Neural cell (in vitro differentiated cells): ENCODE measurements at regions not wholly inside any gene's neighbourhood (a gene's known extent, or its start where the extent isn't known, plus 50 kb on each side); places are given as distances from the start of the nearest gene placed in this dataset.

Source experiments
- H2AFZ ChIP-seq: fragments of 200-600, 300-800 bp; sonication (generic), shearing (Covaris generic); 2 replicates; pipeline ENCODE4 v1.6.0; 2014; ENCODE audit warnings: low read depth, mild to moderate bottlenecking, antibody characterized with exemption, low read length, moderate library complexity
- H3F3A ChIP-seq: fragments of 200-600 bp; shearing (Covaris generic); 2 replicates; pipeline ENCODE4 v1.6.1; 2016; ENCODE audit warnings: mild to moderate bottlenecking, moderate library complexity, mixed read lengths, antibody characterized with exemption, low read length; ENCODE audit not compliant: insufficient read depth, poor library complexity, severe bottlenecking
- H3K27ac ChIP-seq: fragments of 200-600, 300-800 bp; sonication (generic), shearing (Covaris generic); 2 replicates; pipeline ENCODE4 v1.5.1; 2014; ENCODE audit warnings: mild to moderate bottlenecking, low read length, moderate library complexity
- H3K27me3 ChIP-seq: fragments of 300-800, 200-600 bp; sonication (generic), shearing (Covaris generic); 2 replicates; pipeline ENCODE4 v1.6.0; 2014; ENCODE audit warnings: mild to moderate bottlenecking, low read depth, low read length, moderate library complexity; ENCODE audit not compliant: insufficient read depth
- H3K36me3 ChIP-seq: fragments of 300-800, 200-600 bp; sonication (generic), shearing (Covaris generic); 2 replicates; pipeline ENCODE4 v1.5.1; 2014; ENCODE audit warnings: mild to moderate bottlenecking, antibody characterized with exemption, low read length, moderate library complexity; ENCODE audit not compliant: insufficient read depth
- H3K4me2 ChIP-seq: fragments of 300-800, 200-600 bp; sonication (generic), shearing (Covaris generic); 2 replicates; pipeline ENCODE4 v1.6.0; 2014; ENCODE audit warnings: mild to moderate bottlenecking, low read length
- H3K4me3 ChIP-seq: fragments of 300-800, 200-600 bp; sonication (generic), shearing (Covaris generic); 2 replicates; pipeline ENCODE4 v1.5.1; 2014; ENCODE audit warnings: mild to moderate bottlenecking, low read length, moderate library complexity
- H3K79me2 ChIP-seq: fragments of 200-600 bp; shearing (Covaris generic); replicated peaks from 2 replicates; pipeline ENCODE4 v1.6.0; 2014; ENCODE audit warnings: mild to moderate bottlenecking, low read length, moderate library complexity; ENCODE audit not compliant: insufficient read depth
- H3K9ac ChIP-seq: fragments of 300-800, 200-600 bp; sonication (generic), shearing (Covaris generic); 2 replicates; pipeline ENCODE4 v1.6.1; 2016; ENCODE audit warnings: mild to moderate bottlenecking, low read length, mixed read lengths
- H3K9me2 ChIP-seq: fragments of 200-600 bp; shearing (Covaris generic); 2 replicates; pipeline ENCODE4 v1.6.1; 2016; ENCODE audit warnings: mild to moderate bottlenecking, low read length, mixed read lengths; ENCODE audit not compliant: insufficient read depth
- H3K9me3 ChIP-seq: fragments of 200-600, 300-800 bp; sonication (generic), shearing (Covaris generic); 2 replicates; pipeline ENCODE4 v1.6.1; 2016; ENCODE audit warnings: mild to moderate bottlenecking, mixed run types, low read length, moderate library complexity, mixed read lengths
- H4K20me1 ChIP-seq: fragments of 200-600 bp; shearing (Covaris generic); 2 replicates; pipeline ENCODE4 v1.6.1; 2016; ENCODE audit warnings: mild to moderate bottlenecking, mixed run types; ENCODE audit not compliant: insufficient read depth
- EP300 ChIP-seq: fragments of 450-650 bp; conservative IDR thresholded peaks from 2 replicates; pipeline ENCODE4 v1.6.1; 2014; ENCODE audit warnings: antibody characterized with exemption, mild to moderate bottlenecking, moderate library complexity; ENCODE audit not compliant: poor library complexity, severe bottlenecking
- EZH2 ChIP-seq: fragments of 200-600, 300-800 bp; shearing (Covaris generic), sonication (generic); IDR thresholded peaks from 2 replicates; pipeline ENCODE4 v1.6.1; 2014; ENCODE audit warnings: antibody characterized with exemption, low read length, borderline replicate concordance, mild to moderate bottlenecking; ENCODE audit not compliant: insufficient read depth, poor library complexity, severe bottlenecking
- MXI1 ChIP-seq: fragments of 450-650 bp; conservative IDR thresholded peaks from 2 replicates; pipeline ENCODE4 v1.6.1; 2014; ENCODE audit warnings: antibody characterized with exemption, mild to moderate bottlenecking; ENCODE audit not compliant: poor library complexity, severe bottlenecking
- POLR2AphosphoS5 ChIP-seq: IDR thresholded peaks from 2 replicates; pipeline ENCODE4 v1.6.1; 2012
- RAD21 ChIP-seq: fragments of 450-650 bp; conservative IDR thresholded peaks from 2 replicates; pipeline ENCODE4 v1.6.1; 2014; ENCODE audit warnings: antibody characterized with exemption, mild to moderate bottlenecking, moderate library complexity
- SMC3 ChIP-seq: fragments of 450-650 bp; conservative IDR thresholded peaks from 2 replicates; pipeline ENCODE4 v1.6.1; 2014; ENCODE audit warnings: antibody characterized with exemption, mild to moderate bottlenecking, moderate library complexity; ENCODE audit not compliant: poor library complexity
- TAF1 ChIP-seq: IDR thresholded peaks from 2 replicates; pipeline ENCODE4 v1.6.1; 2012; ENCODE audit warnings: low read depth
- TF ChIP-seq, protein P1 (sequence below): IDR thresholded peaks from 2 replicates; pipeline ENCODE4 v1.6.1; 2012; ENCODE audit warnings: borderline replicate concordance
- TF ChIP-seq, protein P2 (sequence below): fragments of 450-650 bp; IDR thresholded peaks from 2 replicates; pipeline ENCODE4 v1.5.1; 2014; ENCODE audit warnings: antibody characterized with exemption, mild to moderate bottlenecking, moderate library complexity; ENCODE audit not compliant: poor library complexity, severe bottlenecking

DNA sequence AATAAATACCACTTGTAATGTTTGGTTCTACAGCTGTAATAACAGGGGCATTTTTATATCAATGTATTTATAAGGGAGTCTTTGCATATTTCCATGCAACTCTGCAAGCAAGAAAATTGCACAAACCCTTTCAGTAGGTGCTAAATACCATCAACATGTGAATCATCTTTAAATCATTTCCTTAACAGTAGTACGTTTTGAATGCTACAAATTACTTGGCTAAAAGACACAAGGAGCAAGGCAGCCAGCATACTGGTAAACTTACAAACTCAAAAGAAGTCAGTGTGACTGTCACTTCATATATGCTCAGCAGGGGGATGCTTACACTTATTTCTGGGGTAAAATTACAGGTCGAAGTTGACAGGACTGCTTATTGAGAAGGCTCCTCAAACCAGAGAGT, 402.4 kb downstream of the EFNB2 start:
- Histone ChIP-seq H3K4me2 (no peak overlapping the region), H3K27ac (no peak overlapping the region), H3K27me3 (no peaks in the 10 kb centered on the region), H3K9ac (no peak overlapping the region), H3K79me2 (no peaks in the 10 kb centered on the region), H3K9me3 (no peaks in the 10 kb centered on the region), H3K4me3 (no peak overlapping the region), H2AFZ (no peak overlapping the region), H4K20me1 (no peaks in the 10 kb centered on the region), H3K36me3 (no peaks in the 10 kb centered on the region), H3F3A (no peaks in the 10 kb centered on the region), H3K9me2 (no peaks in the 10 kb centered on the region)
- TF ChIP-seq SMC3: no peak
- TF ChIP-seq TAF1: no peak
- no peak for TF ChIP-seq EP300
- TF ChIP-seq POLR2AphosphoS5: no peak
- TF ChIP-seq, protein P1, sequence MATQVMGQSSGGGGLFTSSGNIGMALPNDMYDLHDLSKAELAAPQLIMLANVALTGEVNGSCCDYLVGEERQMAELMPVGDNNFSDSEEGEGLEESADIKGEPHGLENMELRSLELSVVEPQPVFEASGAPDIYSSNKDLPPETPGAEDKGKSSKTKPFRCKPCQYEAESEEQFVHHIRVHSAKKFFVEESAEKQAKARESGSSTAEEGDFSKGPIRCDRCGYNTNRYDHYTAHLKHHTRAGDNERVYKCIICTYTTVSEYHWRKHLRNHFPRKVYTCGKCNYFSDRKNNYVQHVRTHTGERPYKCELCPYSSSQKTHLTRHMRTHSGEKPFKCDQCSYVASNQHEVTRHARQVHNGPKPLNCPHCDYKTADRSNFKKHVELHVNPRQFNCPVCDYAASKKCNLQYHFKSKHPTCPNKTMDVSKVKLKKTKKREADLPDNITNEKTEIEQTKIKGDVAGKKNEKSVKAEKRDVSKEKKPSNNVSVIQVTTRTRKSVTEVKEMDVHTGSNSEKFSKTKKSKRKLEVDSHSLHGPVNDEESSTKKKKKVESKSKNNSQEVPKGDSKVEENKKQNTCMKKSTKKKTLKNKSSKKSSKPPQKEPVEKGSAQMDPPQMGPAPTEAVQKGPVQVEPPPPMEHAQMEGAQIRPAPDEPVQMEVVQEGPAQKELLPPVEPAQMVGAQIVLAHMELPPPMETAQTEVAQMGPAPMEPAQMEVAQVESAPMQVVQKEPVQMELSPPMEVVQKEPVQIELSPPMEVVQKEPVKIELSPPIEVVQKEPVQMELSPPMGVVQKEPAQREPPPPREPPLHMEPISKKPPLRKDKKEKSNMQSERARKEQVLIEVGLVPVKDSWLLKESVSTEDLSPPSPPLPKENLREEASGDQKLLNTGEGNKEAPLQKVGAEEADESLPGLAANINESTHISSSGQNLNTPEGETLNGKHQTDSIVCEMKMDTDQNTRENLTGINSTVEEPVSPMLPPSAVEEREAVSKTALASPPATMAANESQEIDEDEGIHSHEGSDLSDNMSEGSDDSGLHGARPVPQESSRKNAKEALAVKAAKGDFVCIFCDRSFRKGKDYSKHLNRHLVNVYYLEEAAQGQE: no peak
- TF ChIP-seq, protein P2, sequence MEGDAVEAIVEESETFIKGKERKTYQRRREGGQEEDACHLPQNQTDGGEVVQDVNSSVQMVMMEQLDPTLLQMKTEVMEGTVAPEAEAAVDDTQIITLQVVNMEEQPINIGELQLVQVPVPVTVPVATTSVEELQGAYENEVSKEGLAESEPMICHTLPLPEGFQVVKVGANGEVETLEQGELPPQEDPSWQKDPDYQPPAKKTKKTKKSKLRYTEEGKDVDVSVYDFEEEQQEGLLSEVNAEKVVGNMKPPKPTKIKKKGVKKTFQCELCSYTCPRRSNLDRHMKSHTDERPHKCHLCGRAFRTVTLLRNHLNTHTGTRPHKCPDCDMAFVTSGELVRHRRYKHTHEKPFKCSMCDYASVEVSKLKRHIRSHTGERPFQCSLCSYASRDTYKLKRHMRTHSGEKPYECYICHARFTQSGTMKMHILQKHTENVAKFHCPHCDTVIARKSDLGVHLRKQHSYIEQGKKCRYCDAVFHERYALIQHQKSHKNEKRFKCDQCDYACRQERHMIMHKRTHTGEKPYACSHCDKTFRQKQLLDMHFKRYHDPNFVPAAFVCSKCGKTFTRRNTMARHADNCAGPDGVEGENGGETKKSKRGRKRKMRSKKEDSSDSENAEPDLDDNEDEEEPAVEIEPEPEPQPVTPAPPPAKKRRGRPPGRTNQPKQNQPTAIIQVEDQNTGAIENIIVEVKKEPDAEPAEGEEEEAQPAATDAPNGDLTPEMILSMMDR: no peak
- no peak for TF ChIP-seq EZH2
- TF ChIP-seq RAD21: no peak
- no peak for TF ChIP-seq MXI1

DNA sequence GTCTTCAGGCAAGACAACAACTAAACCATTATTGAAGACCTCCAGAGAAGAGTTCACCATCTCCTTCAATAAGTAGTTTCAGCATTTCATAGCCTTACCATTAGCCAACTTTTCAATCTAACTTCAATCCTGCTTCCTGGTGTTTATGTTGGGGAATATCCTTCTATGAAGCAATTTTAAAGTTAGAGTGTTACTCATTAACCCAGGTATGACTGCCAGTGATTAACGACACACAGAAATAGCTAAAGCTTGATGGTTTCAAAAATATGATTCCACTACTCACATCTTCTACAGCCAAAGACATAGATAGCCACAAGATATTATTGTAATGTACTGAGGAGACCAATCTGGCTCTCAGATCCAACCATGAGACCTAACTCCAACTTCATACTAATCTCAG, 403.2 kb downstream of the EFNB2 start:
- TF ChIP-seq SMC3 (no peak), RAD21 (no peak), EP300 (no peak), POLR2AphosphoS5 (no peak), EZH2 (no peak), TAF1 (no peak), MXI1 (no peak)
- TF ChIP-seq, protein P2: no peak
- TF ChIP-seq, protein P1: no peak
- Histone ChIP-seq H3K9me3 (no peaks in the 10 kb centered on the region), H3K9ac (no peak overlapping the region), H3K4me3 (no peak overlapping the region), H3K79me2 (no peaks in the 10 kb centered on the region), H2AFZ (no peak overlapping the region), H3K36me3 (no peaks in the 10 kb centered on the region), H3K27me3 (no peaks in the 10 kb centered on the region), H3K27ac (no peak overlapping the region), H3K9me2 (no peaks in the 10 kb centered on the region), H3F3A (no peaks in the 10 kb centered on the region), H3K4me2 (no peak overlapping the region), H4K20me1 (no peaks in the 10 kb centered on the region)
